ENCODE measurements at regions not wholly inside any gene's neighbourhood (a gene's known extent, or its start where the extent isn't known, plus 50 kb on each side); places are given as distances from the start of the nearest gene placed in this dataset.

DNA sequence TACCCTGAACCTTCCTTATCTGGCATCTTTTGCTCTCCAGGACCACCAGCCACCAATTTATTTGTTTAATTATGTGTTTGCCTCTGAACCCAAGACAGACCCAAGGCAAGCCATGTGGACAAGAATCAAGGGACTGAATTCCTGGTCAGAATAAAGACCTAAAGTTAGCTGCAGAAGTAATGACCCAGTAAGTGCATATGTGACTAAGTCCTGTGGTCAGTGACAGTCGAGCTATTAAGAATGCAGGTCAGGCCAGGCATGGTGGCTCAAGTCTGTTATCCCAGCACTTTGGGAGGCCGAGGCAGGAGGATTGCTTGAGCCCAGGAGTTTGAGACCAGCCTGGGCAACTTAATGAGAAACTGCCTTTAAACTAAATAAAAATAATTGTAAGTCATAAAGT, 139.4 kb downstream of the CCDC71L start:
- TF ChIP-seq, protein P1, sequence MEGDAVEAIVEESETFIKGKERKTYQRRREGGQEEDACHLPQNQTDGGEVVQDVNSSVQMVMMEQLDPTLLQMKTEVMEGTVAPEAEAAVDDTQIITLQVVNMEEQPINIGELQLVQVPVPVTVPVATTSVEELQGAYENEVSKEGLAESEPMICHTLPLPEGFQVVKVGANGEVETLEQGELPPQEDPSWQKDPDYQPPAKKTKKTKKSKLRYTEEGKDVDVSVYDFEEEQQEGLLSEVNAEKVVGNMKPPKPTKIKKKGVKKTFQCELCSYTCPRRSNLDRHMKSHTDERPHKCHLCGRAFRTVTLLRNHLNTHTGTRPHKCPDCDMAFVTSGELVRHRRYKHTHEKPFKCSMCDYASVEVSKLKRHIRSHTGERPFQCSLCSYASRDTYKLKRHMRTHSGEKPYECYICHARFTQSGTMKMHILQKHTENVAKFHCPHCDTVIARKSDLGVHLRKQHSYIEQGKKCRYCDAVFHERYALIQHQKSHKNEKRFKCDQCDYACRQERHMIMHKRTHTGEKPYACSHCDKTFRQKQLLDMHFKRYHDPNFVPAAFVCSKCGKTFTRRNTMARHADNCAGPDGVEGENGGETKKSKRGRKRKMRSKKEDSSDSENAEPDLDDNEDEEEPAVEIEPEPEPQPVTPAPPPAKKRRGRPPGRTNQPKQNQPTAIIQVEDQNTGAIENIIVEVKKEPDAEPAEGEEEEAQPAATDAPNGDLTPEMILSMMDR (IDR thresholded peaks at IDR 0.05) = no peak
- no peak for TF ChIP-seq POLR2A (IDR thresholded peaks at IDR 0.05)
